Endometrial microvascular endothelial cells (primary cell): ENCODE measurements at regions not wholly inside any gene's neighbourhood (a gene's known extent, or its start where the extent isn't known, plus 50 kb on each side); places are given as distances from the start of the nearest gene placed in this dataset.

ENCODE experiments used
- in situ Hi-C: cut with HindIII; loops from 2 replicates; pipeline ENCODE4 v1.10.0; 2017; ENCODE audit warnings: low sequenced_read_pairs, low pct_unique_long_range_greater_than_20kb; ENCODE audit errors: inconsistent ontology term

GRCh38 chr10:65314253-65314652 is 1611.6 kb upstream of the LRRTM3 start:
- in situ Hi-C loops, result no loop called here

GRCh38 chr10:65319493-65319892 is 1606.3 kb upstream of the LRRTM3 start:
- in situ Hi-C loops, result no loop called here

- in situ Hi-C loops, result no loop called here
These were observed 1605.4 kb upstream of the LRRTM3 start for GRCh38 chr10:65320236-65321026.

- in situ Hi-C loops, result no loop called here
These were observed 1602.0 kb upstream of the LRRTM3 start for GRCh38 chr10:65323802-65324201.

GRCh38 chr10:65325913-65326312 is 1599.9 kb upstream of the LRRTM3 start:
- in situ Hi-C loops, result no loop called here

- in situ Hi-C loops, result no loop called here
These were observed 1597.3 kb upstream of the LRRTM3 start for GRCh38 chr10:65328486-65328885.

GRCh38 chr10:65335311-65335710 is 1590.5 kb upstream of the LRRTM3 start:
- in situ Hi-C loops, result no loop called here

GRCh38 chr10:65340340-65340739 is 1585.5 kb upstream of the LRRTM3 start:
- in situ Hi-C loops, result no loop called here

GRCh38 chr10:65341323-65341925 is 1584.4 kb upstream of the LRRTM3 start:
- in situ Hi-C loops, result no loop called here

GRCh38 chr10:65342245-65342644 is 1583.6 kb upstream of the LRRTM3 start:
- in situ Hi-C loops, result no loop called here

GRCh38 chr10:65346466-65346865 is 1579.4 kb upstream of the LRRTM3 start:
- in situ Hi-C loops, result no loop called here

- in situ Hi-C loops, result no loop called here
These were observed 1577.2 kb upstream of the LRRTM3 start for GRCh38 chr10:65348637-65349036.

GRCh38 chr10:65350611-65351010 is 1575.2 kb upstream of the LRRTM3 start:
- in situ Hi-C loops, result no loop called here

GRCh38 chr10:65355141-65355680 is 1570.6 kb upstream of the LRRTM3 start:
- in situ Hi-C loops, result no loop called here

- in situ Hi-C loops, result no loop called here
These were observed 1567.3 kb upstream of the LRRTM3 start for GRCh38 chr10:65358565-65358964.

- in situ Hi-C loops, result no loop called here
These were observed 1565.3 kb upstream of the LRRTM3 start for GRCh38 chr10:65360497-65360896.

GRCh38 chr10:65365878-65366277 is 1560.0 kb upstream of the LRRTM3 start:
- in situ Hi-C loops, result no loop called here

- in situ Hi-C loops, result no loop called here
These were observed 1558.1 kb upstream of the LRRTM3 start for GRCh38 chr10:65367706-65368105.

- in situ Hi-C loops, result no loop called here
These were observed 1550.3 kb upstream of the LRRTM3 start for GRCh38 chr10:65375528-65375927.

GRCh38 chr10:65377687-65378086 is 1548.1 kb upstream of the LRRTM3 start:
- in situ Hi-C loops, result no loop called here
